Endothelial cell of umbilical vein (primary cell): ENCODE measurements at regions not wholly inside any gene's neighbourhood (a gene's known extent, or its start where the extent isn't known, plus 50 kb on each side); places are given as distances from the start of the nearest gene placed in this dataset.

Source experiments
- BruUV-seq: library from RNA; stranded (reverse); fragments of 400-500 nt; replicated peaks from 2 replicates; lab custom pipeline; 2021; lab: Mats Ljungman, UMichigan
- CTCF ChIA-PET: fragments of 300-600, 350-600 bp; sonication (Branson Sonifier 250); formaldehyde crosslinking; loops from one replicate; lab custom pipeline; 2021; ENCODE audit warnings: antibody characterized with exemption, inconsistent platforms; lab: Charles Lee
- POLR2A ChIA-PET: fragments of 300-600, 350-600 bp; sonication (Branson Sonifier 250); formaldehyde crosslinking; loops from one replicate; lab custom pipeline; 2021; ENCODE audit warnings: antibody characterized with exemption, inconsistent platforms; lab: Charles Lee
- DNase-seq: peaks from one replicate; pipeline ENCODE4 v3.0.0-alpha.2; 2011; ENCODE audit warnings: low read depth, low spot score
- FAIRE-seq: peaks from 2 replicates; lab custom pipeline; 2011; peaks lifted over from hg19 to GRCh38; lab: Jason Lieb, UNC
- H2AFZ ChIP-seq: 2 replicates; pipeline ENCODE4 v1.6.0; 2012; ENCODE audit warnings: low read depth, low read length, control low read depth, inconsistent platforms
- H3K27ac ChIP-seq: 2 replicates; pipeline ENCODE4 v1.5.1; 2011; ENCODE audit warnings: low read depth, mild to moderate bottlenecking, control low read depth, low read length, moderate library complexity; ENCODE audit not compliant: insufficient read depth
- H3K27me3 ChIP-seq, 2 experiments: 2 replicates each; pipeline versions ENCODE4 v1.6.0 to v1.6.1; 2011; ENCODE audit warnings: low read length in 2 of 2, mixed read lengths in 1 of 2; ENCODE audit not compliant: control insufficient read depth in 2 of 2, insufficient read depth in 2 of 2
- H3K36me3 ChIP-seq, 2 experiments: 2 replicates in 1 of 2; 3 replicates in 1 of 2; pipeline ENCODE4 v1.5.1; 2011; ENCODE audit warnings: low read length in 2 of 2, mild to moderate bottlenecking in 1 of 2, moderate library complexity in 1 of 2; ENCODE audit not compliant: control insufficient read depth in 2 of 2, insufficient read depth in 2 of 2; ENCODE audit errors: extremely low read depth in 1 of 2
- H3K4me1 ChIP-seq: 3 replicates; pipeline ENCODE4 v1.5.1; 2011; ENCODE audit warnings: mild to moderate bottlenecking, low read length; ENCODE audit not compliant: control insufficient read depth, insufficient read depth; ENCODE audit errors: extremely low read depth
- H3K4me2 ChIP-seq: 2 replicates; pipeline ENCODE4 v1.6.1; 2011; ENCODE audit warnings: low read length, control low read depth, mixed read lengths; ENCODE audit not compliant: insufficient read depth
- H3K4me3 ChIP-seq, 3 experiments: fragments of 200-600 bp in 1 of 3; sonication (generic), shearing (Covaris generic) in 1 of 3; replicated peaks in 1 of 3; 2 replicates each; pipeline ENCODE4 v1.5.1; 2011 to 2016; ENCODE audit warnings: control low read depth in 3 of 3, low read length in 3 of 3, mild to moderate bottlenecking in 2 of 3, inconsistent platforms in 1 of 3, low read depth in 1 of 3, moderate library complexity in 1 of 3; ENCODE audit not compliant: insufficient read depth in 1 of 3
- H3K79me2 ChIP-seq: 2 replicates; pipeline ENCODE4 v1.6.0; 2012; ENCODE audit warnings: low read length, inconsistent platforms; ENCODE audit not compliant: control insufficient read depth, insufficient read depth
- H3K9ac ChIP-seq: replicated peaks from 2 replicates; pipeline ENCODE3; 2011; ENCODE audit warnings: low read length, control low read depth; ENCODE audit not compliant: insufficient read depth; ENCODE audit errors: extremely low read depth
- H3K9me1 ChIP-seq: replicated peaks from 3 replicates; pipeline ENCODE4 v1.6.0; 2011; ENCODE audit warnings: mild to moderate bottlenecking, low read length; ENCODE audit not compliant: control insufficient read depth, insufficient read depth; ENCODE audit errors: extremely low read depth
- H3K9me3 ChIP-seq: replicated peaks from 2 replicates; pipeline ENCODE4 v1.5.1; 2012; ENCODE audit warnings: low read length, inconsistent platforms; ENCODE audit not compliant: control insufficient read depth, insufficient read depth
- H4K20me1 ChIP-seq: replicated peaks from 2 replicates; pipeline ENCODE3; 2011; ENCODE audit warnings: mild to moderate bottlenecking, low read length; ENCODE audit not compliant: control insufficient read depth, insufficient read depth; ENCODE audit errors: extremely low read depth
- EZH2 ChIP-seq: IDR thresholded peaks from 2 replicates; pipeline ENCODE4 v1.6.1; 2012; ENCODE audit warnings: borderline replicate concordance, low read depth, mild to moderate bottlenecking, moderate library complexity, low read length, inconsistent platforms; ENCODE audit not compliant: severe bottlenecking
- FOS ChIP-seq: IDR thresholded peaks from 2 replicates; pipeline ENCODE4 v1.6.1; 2011; ENCODE audit warnings: mild to moderate bottlenecking, low read length, moderate library complexity, borderline replicate concordance; ENCODE audit not compliant: insufficient read depth
- GATA2 ChIP-seq: IDR thresholded peaks from 2 replicates; pipeline ENCODE4 v1.7.0; 2011; ENCODE audit warnings: low read depth, mild to moderate bottlenecking, moderate library complexity, mixed read lengths, low read length; ENCODE audit not compliant: insufficient read length, insufficient read depth
- JUN ChIP-seq: IDR thresholded peaks from 2 replicates; pipeline ENCODE4 v1.6.1; 2011; ENCODE audit warnings: borderline replicate concordance, low read depth; ENCODE audit not compliant: insufficient read length, insufficient read depth
- MYC ChIP-seq: IDR thresholded peaks from one replicate; pipeline ENCODE4 v1.6.1; 2011; ENCODE audit warnings: mild to moderate bottlenecking, low read depth, low read length
- POLR2A ChIP-seq: IDR thresholded peaks from 2 replicates; pipeline ENCODE4 v1.6.1; 2012; ENCODE audit warnings: low read depth, mild to moderate bottlenecking, control low read depth, low read length
- POLR2AphosphoS5 ChIP-seq: IDR thresholded peaks from 2 replicates; pipeline ENCODE4 v1.6.1; 2012; ENCODE audit warnings: low read depth, mild to moderate bottlenecking, control low read depth, low read length, moderate library complexity; ENCODE audit not compliant: insufficient read depth
- dilution Hi-C: fragments of 300-500 bp; cut with MboI; formaldehyde crosslinking; loops from one replicate; pipeline ENCODE4 v1.15.0; 2019; ENCODE audit warnings: low sequenced_read_pairs; ENCODE audit not compliant: extremely low pct_ligation_motif_present
- intact Hi-C: fragments of 100-400 bp; cut with micrococcal nuclease; formaldehyde crosslinking; loops from one replicate; pipeline ENCODE4 v1.10.0; 2022
- TF ChIP-seq, protein P1 (sequence below): IDR thresholded peaks from 2 replicates; pipeline ENCODE4 v1.6.1; 2011; ENCODE audit not compliant: insufficient read depth, insufficient read length
- TF ChIP-seq, protein P2 (sequence below), 2 donors: IDR thresholded peaks; 1 replicate in 1 of 2; 2 replicates in 1 of 2; pipeline ENCODE4 v1.5.1; 2011; ENCODE audit warnings: low read length in 2 of 2, mild to moderate bottlenecking in 2 of 2, moderate library complexity in 2 of 2, control low read depth in 1 of 2, inconsistent platforms in 1 of 2, low read depth in 1 of 2; ENCODE audit not compliant: insufficient read depth in 1 of 2; ENCODE audit errors: extremely low read depth in 1 of 2

DNA sequence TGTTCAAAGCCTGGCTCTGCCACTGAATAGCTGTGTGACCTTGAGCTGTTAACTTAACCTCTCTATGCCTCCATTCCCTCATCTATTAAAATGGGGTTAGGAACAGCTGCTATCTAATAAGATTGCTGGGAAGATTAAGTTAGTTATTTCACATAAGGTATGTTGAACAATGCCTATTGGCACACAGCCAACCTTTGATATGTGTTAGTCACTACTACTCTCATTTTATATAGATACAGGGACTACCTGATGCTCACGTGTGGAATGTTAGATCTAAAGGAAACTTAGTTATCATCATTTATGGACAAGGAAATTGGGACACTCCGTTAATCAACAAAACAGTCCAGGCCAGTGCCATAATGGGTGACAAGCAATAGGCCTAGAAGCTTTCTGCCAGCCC lies 332.4 kb upstream of the PPP2R3A start:
- no peak for FAIRE-seq
- dilution Hi-C loops (no loop called here), intact Hi-C loops (no loop called here)
- Histone ChIP-seq H4K20me1 (no peaks in the 10 kb centered on the region), H3K9ac (no peak overlapping the region), H3K79me2 (no peaks in the 10 kb centered on the region), H3K4me1 (no peaks in the 10 kb centered on the region), H3K4me3 (no peak overlapping the region), H3K36me3 (no peaks in the 10 kb centered on the region), H3K9me1 (no peaks in the 10 kb centered on the region), H2AFZ (no peak overlapping the region), H3K27me3 (no peaks in the 10 kb centered on the region), H3K27ac (no peak overlapping the region), H3K4me2 (no peak overlapping the region), H3K9me3 (peaks cover 7% of the 10 kb centered on the region)
- no peak for DNase-seq
- BruUV-seq = no TSS peak
- no peak for TF ChIP-seq JUN
- TF ChIP-seq POLR2A = no peak
- TF ChIP-seq, protein P1, sequence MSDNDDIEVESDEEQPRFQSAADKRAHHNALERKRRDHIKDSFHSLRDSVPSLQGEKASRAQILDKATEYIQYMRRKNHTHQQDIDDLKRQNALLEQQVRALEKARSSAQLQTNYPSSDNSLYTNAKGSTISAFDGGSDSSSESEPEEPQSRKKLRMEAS = no peak
- TF ChIP-seq GATA2 = no peak
- no peak for TF ChIP-seq EZH2
- no peak for TF ChIP-seq FOS
- TF ChIP-seq MYC = no peak
- no peak for TF ChIP-seq POLR2AphosphoS5
- TF ChIP-seq, protein P2, sequence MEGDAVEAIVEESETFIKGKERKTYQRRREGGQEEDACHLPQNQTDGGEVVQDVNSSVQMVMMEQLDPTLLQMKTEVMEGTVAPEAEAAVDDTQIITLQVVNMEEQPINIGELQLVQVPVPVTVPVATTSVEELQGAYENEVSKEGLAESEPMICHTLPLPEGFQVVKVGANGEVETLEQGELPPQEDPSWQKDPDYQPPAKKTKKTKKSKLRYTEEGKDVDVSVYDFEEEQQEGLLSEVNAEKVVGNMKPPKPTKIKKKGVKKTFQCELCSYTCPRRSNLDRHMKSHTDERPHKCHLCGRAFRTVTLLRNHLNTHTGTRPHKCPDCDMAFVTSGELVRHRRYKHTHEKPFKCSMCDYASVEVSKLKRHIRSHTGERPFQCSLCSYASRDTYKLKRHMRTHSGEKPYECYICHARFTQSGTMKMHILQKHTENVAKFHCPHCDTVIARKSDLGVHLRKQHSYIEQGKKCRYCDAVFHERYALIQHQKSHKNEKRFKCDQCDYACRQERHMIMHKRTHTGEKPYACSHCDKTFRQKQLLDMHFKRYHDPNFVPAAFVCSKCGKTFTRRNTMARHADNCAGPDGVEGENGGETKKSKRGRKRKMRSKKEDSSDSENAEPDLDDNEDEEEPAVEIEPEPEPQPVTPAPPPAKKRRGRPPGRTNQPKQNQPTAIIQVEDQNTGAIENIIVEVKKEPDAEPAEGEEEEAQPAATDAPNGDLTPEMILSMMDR (IDR thresholded peaks at IDR 0.05; ENCODE audit: extremely low read depth in 1 of 2, insufficient read depth in 1 of 2, low read depth in 1 of 2, low read length in 2 of 2) = no peak
- CTCF ChIA-PET = no interaction called here
- POLR2A ChIA-PET = no interaction called here
